ENCODE measurements at regions not wholly inside any gene's neighbourhood (a gene's known extent, or its start where the extent isn't known, plus 50 kb on each side); places are given as distances from the start of the nearest gene placed in this dataset.

- DNase-seq: no peak
These were observed 73.2 kb downstream of the GPR37 start for GRCh38 chr7:124692425-124692824.

GRCh38 chr7:124690840-124691239 is 74.8 kb downstream of the GPR37 start:
- Histone ChIP-seq H3K4me3 (ENCODE audit: insufficient read depth, low read depth, low read length, poor library complexity, severe bottlenecking) (no peak overlapping the region), H3K27ac (ENCODE audit: insufficient read depth, low read length, poor library complexity, severe bottlenecking) (no peak overlapping the region), H3K4me1 (ENCODE audit: control insufficient read depth, insufficient read depth, low read length, poor library complexity, severe bottlenecking) (no peaks in the 10 kb centered on the region), H3K27me3 (replicated peaks; ENCODE audit: control insufficient read depth, insufficient read depth, low read length, poor library complexity, severe bottlenecking) (no peaks in the 10 kb centered on the region), H3K36me3 (ENCODE audit: control insufficient read depth, insufficient read depth, low read length) (no peaks in the 10 kb centered on the region), H3K9me3 (ENCODE audit: control insufficient read depth, low read length) (no peaks in the 10 kb centered on the region)
- DNase-seq: no peak

More at GRCh38 chr7:124692425-124692824, 73.2 kb downstream of the GPR37 start:
- Histone ChIP-seq H3K36me3 (ENCODE audit: control insufficient read depth, insufficient read depth, low read length) (no peaks in the 10 kb centered on the region), H3K4me1 (ENCODE audit: control insufficient read depth, insufficient read depth, low read length, poor library complexity, severe bottlenecking) (no peaks in the 10 kb centered on the region), H3K27me3 (replicated peaks; ENCODE audit: control insufficient read depth, insufficient read depth, low read length, poor library complexity, severe bottlenecking) (no peaks in the 10 kb centered on the region), H3K4me3 (ENCODE audit: insufficient read depth, low read depth, low read length, poor library complexity, severe bottlenecking) (no peak overlapping the region), H3K9me3 (ENCODE audit: control insufficient read depth, low read length) (no peaks in the 10 kb centered on the region), H3K27ac (ENCODE audit: insufficient read depth, low read length, poor library complexity, severe bottlenecking) (no peak overlapping the region)

GRCh38 chr7:124689931-124690330 is 75.7 kb downstream of the GPR37 start:
- no peak for DNase-seq
- Histone ChIP-seq H3K27me3 (replicated peaks; ENCODE audit: control insufficient read depth, insufficient read depth, low read length, poor library complexity, severe bottlenecking) (no peaks in the 10 kb centered on the region), H3K4me1 (ENCODE audit: control insufficient read depth, insufficient read depth, low read length, poor library complexity, severe bottlenecking) (no peaks in the 10 kb centered on the region), H3K27ac (ENCODE audit: insufficient read depth, low read length, poor library complexity, severe bottlenecking) (no peak overlapping the region), H3K4me3 (ENCODE audit: insufficient read depth, low read depth, low read length, poor library complexity, severe bottlenecking) (no peak overlapping the region), H3K9me3 (ENCODE audit: control insufficient read depth, low read length) (no peaks in the 10 kb centered on the region), H3K36me3 (ENCODE audit: control insufficient read depth, insufficient read depth, low read length) (no peaks in the 10 kb centered on the region)

DNA sequence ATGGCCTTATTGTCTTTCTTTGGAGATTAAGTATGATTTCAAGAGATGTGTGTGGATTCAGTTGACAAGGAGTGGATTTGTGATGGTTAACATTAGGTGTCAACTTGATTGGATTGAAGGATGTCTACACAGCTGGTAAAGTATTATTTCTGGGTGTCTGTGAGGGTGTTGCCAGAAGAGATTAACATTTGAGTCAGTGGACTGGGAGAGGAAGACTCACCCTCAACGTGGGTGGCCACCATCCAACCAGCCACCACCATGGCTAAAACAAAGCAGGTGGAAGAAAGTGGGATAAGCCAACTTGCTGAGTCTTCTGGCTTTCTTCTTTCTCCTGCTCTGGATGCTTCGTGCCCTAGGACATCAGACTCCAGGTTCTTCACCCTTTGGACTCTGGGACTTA is 76.1 kb downstream of the GPR37 start:
- Histone ChIP-seq H3K4me1 (ENCODE audit: control insufficient read depth, insufficient read depth, low read length, poor library complexity, severe bottlenecking) (no peaks in the 10 kb centered on the region), H3K27ac (ENCODE audit: insufficient read depth, low read length, poor library complexity, severe bottlenecking) (no peak overlapping the region), H3K27me3 (replicated peaks; ENCODE audit: control insufficient read depth, insufficient read depth, low read length, poor library complexity, severe bottlenecking) (no peaks in the 10 kb centered on the region), H3K4me3 (ENCODE audit: insufficient read depth, low read depth, low read length, poor library complexity, severe bottlenecking) (no peak overlapping the region), H3K36me3 (ENCODE audit: control insufficient read depth, insufficient read depth, low read length) (no peaks in the 10 kb centered on the region), H3K9me3 (ENCODE audit: control insufficient read depth, low read length) (no peaks in the 10 kb centered on the region)
- no peak for DNase-seq

DNA sequence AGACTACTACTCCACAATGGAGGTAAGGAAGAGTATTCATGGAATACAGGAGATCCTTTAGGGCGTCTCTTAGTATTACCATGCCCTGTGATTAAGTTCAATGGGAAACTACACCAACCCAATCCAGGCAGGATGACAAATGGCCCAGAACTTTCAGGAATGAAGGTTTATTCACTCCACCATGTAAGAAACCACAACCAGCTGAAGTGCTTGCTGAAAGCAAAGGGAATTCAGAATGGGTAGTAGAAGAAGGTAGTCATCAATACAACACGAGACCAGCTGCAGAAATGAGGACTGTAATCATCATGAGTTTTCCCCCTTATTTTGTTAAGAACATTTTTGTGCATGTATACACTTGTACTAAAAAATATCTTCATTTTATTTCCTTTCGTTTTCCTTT is 76.6 kb downstream of the GPR37 start:
- Histone ChIP-seq H3K27me3 (replicated peaks; ENCODE audit: control insufficient read depth, insufficient read depth, low read length, poor library complexity, severe bottlenecking) (no peaks in the 10 kb centered on the region), H3K27ac (ENCODE audit: insufficient read depth, low read length, poor library complexity, severe bottlenecking) (no peak overlapping the region), H3K9me3 (ENCODE audit: control insufficient read depth, low read length) (no peaks in the 10 kb centered on the region), H3K36me3 (ENCODE audit: control insufficient read depth, insufficient read depth, low read length) (no peaks in the 10 kb centered on the region), H3K4me3 (ENCODE audit: insufficient read depth, low read depth, low read length, poor library complexity, severe bottlenecking) (no peak overlapping the region), H3K4me1 (ENCODE audit: control insufficient read depth, insufficient read depth, low read length, poor library complexity, severe bottlenecking) (no peaks in the 10 kb centered on the region)
- no peak for DNase-seq

DNA sequence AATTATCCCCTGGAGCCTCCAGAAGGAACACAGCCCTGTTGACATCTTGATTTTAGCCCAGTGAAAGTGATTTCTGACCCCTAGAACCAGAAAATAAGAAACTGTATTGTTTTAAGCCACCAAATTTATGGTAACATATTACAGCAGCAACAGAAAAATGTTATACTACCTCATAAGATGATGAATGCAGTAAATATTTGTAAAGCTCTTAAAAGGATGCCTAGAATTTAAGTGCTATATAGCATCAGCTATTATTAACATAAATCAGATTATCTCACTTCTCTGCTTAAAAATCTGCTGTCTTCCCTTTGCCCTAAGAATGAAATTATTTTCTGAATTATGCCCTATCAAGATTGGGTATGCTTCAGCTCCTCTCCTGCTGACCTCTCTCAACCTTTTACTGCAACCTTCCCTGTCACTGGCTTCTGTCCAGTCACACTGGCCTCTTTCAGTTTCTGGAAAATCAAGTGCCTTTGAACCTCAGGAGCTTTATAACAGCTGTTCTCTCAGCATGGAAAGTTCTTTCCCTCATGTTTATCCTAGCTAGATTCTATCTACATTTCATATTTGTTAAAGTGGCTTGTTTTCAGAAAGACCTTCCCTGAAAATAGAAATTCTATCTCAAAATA is 78.9 kb downstream of the GPR37 start:
- DNase-seq: no peak
- Histone ChIP-seq H3K27ac (ENCODE audit: insufficient read depth, low read length, poor library complexity, severe bottlenecking) (no peak overlapping the region), H3K4me1 (ENCODE audit: control insufficient read depth, insufficient read depth, low read length, poor library complexity, severe bottlenecking) (no peaks in the 10 kb centered on the region), H3K9me3 (ENCODE audit: control insufficient read depth, low read length) (no peaks in the 10 kb centered on the region), H3K4me3 (ENCODE audit: insufficient read depth, low read depth, low read length, poor library complexity, severe bottlenecking) (no peak overlapping the region), H3K36me3 (ENCODE audit: control insufficient read depth, insufficient read depth, low read length) (no peaks in the 10 kb centered on the region), H3K27me3 (replicated peaks; ENCODE audit: control insufficient read depth, insufficient read depth, low read length, poor library complexity, severe bottlenecking) (no peaks in the 10 kb centered on the region)

DNA sequence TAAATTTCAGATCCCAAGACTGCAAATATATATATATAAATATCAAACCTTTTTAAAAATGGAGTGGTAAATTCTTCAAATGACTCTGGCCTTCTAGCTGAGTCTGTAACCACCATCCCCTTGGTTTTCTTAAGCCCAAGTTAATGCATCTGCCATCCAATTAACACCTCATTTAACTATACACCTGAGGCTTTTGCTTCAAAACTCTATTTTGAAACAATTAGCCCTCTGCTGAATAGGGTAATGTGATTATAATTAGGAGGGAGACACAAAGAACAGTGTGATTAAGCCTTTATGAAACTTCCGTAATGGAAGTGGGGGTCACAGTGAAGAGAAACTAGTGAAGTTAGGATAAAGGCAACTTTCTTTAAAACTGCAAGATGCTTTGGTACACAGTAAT is 83.6 kb downstream of the GPR37 start:
- Histone ChIP-seq H3K27ac (ENCODE audit: insufficient read depth, low read length, poor library complexity, severe bottlenecking) (no peak overlapping the region), H3K36me3 (ENCODE audit: control insufficient read depth, insufficient read depth, low read length) (no peaks in the 10 kb centered on the region), H3K4me1 (ENCODE audit: control insufficient read depth, insufficient read depth, low read length, poor library complexity, severe bottlenecking) (no peaks in the 10 kb centered on the region), H3K9me3 (ENCODE audit: control insufficient read depth, low read length) (no peaks in the 10 kb centered on the region), H3K4me3 (ENCODE audit: insufficient read depth, low read depth, low read length, poor library complexity, severe bottlenecking) (no peak overlapping the region), H3K27me3 (replicated peaks; ENCODE audit: control insufficient read depth, insufficient read depth, low read length, poor library complexity, severe bottlenecking) (no peaks in the 10 kb centered on the region)
- no peak for DNase-seq

- no peak overlapping the region for H3K4me3 ChIP-seq (ENCODE audit: insufficient read depth, low read depth, low read length, poor library complexity, severe bottlenecking)
- H3K27me3 ChIP-seq (replicated peaks; ENCODE audit: control insufficient read depth, insufficient read depth, low read length, poor library complexity, severe bottlenecking): no peaks in the 10 kb centered on the region
- H3K9me3 ChIP-seq (ENCODE audit: control insufficient read depth, low read length): no peaks in the 10 kb centered on the region
- no peaks in the 10 kb centered on the region for H3K36me3 ChIP-seq (ENCODE audit: control insufficient read depth, insufficient read depth, low read length)
- no peak for DNase-seq
- H3K4me1 ChIP-seq (ENCODE audit: control insufficient read depth, insufficient read depth, low read length, poor library complexity, severe bottlenecking): no peaks in the 10 kb centered on the region
- no peak overlapping the region for H3K27ac ChIP-seq (ENCODE audit: insufficient read depth, low read length, poor library complexity, severe bottlenecking)
These were observed 85.3 kb downstream of the GPR37 start for GRCh38 chr7:124680304-124680703.

GRCh38 chr7:124679586-124680225 is 85.9 kb downstream of the GPR37 start:
- H3K9me3 ChIP-seq (ENCODE audit: control insufficient read depth, low read length): no peaks in the 10 kb centered on the region
- DNase-seq: no peak
- H3K4me1 ChIP-seq (ENCODE audit: control insufficient read depth, insufficient read depth, low read length, poor library complexity, severe bottlenecking): no peaks in the 10 kb centered on the region
- H3K4me3 ChIP-seq (ENCODE audit: insufficient read depth, low read depth, low read length, poor library complexity, severe bottlenecking): no peak overlapping the region
- no peaks in the 10 kb centered on the region for H3K36me3 ChIP-seq (ENCODE audit: control insufficient read depth, insufficient read depth, low read length)
- H3K27me3 ChIP-seq (replicated peaks; ENCODE audit: control insufficient read depth, insufficient read depth, low read length, poor library complexity, severe bottlenecking): no peaks in the 10 kb centered on the region
- H3K27ac ChIP-seq (ENCODE audit: insufficient read depth, low read length, poor library complexity, severe bottlenecking): no peak overlapping the region

GRCh38 chr7:124679146-124679545 is 86.4 kb downstream of the GPR37 start:
- H3K9me3 ChIP-seq (ENCODE audit: control insufficient read depth, low read length): no peaks in the 10 kb centered on the region
- no peaks in the 10 kb centered on the region for H3K36me3 ChIP-seq (ENCODE audit: control insufficient read depth, insufficient read depth, low read length)
- no peak overlapping the region for H3K4me3 ChIP-seq (ENCODE audit: insufficient read depth, low read depth, low read length, poor library complexity, severe bottlenecking)
- no peaks in the 10 kb centered on the region for H3K4me1 ChIP-seq (ENCODE audit: control insufficient read depth, insufficient read depth, low read length, poor library complexity, severe bottlenecking)
- DNase-seq: no peak
- H3K27ac ChIP-seq (ENCODE audit: insufficient read depth, low read length, poor library complexity, severe bottlenecking): no peak overlapping the region
- H3K27me3 ChIP-seq (replicated peaks; ENCODE audit: control insufficient read depth, insufficient read depth, low read length, poor library complexity, severe bottlenecking): no peaks in the 10 kb centered on the region
